HEK293T (cell line): ENCODE measurements at regions not wholly inside any gene's neighbourhood (a gene's known extent, or its start where the extent isn't known, plus 50 kb on each side); places are given as distances from the start of the nearest gene placed in this dataset.

Experiments
- BHLHE40 ChIP-seq: fragments of 450-650 bp; IDR thresholded peaks from 2 replicates; pipeline ENCODE4 v1.6.1; 2016; ENCODE audit warnings: mild to moderate bottlenecking, moderate library complexity, borderline replicate concordance
- CTBP1 ChIP-seq: fragments of 450-650 bp; IDR thresholded peaks from 2 replicates; pipeline ENCODE4 v1.6.1; 2016; ENCODE audit warnings: borderline replicate concordance
- SUZ12 ChIP-seq: fragments of 450-650 bp; IDR thresholded peaks from 2 replicates; pipeline ENCODE4 v1.6.1; 2016; ENCODE audit warnings: mild to moderate bottlenecking

DNA sequence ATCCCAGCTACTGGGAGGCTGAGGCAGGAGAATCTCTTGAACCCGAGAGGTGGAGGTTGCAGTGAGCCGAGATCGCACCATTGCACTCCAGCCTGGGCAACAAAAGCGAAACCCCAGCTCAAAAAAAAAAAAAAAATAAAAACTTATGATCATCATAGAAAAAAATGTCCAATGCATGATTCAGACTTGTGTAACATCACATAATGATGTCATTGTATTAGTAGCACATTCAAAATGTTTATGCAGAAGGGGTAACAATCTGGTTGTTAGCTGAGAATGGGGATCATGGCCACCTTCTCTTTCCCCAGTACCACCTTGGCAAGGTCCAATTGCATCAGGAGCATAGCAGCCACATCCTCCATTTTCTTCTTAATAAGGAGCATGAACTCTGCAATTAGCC is 137.6 kb upstream of the MARCKS start:
- TF ChIP-seq SUZ12 (no peak), BHLHE40 (no peak), CTBP1 (no peak)
